ENCODE measurements at regions not wholly inside any gene's neighbourhood (a gene's known extent, or its start where the extent isn't known, plus 50 kb on each side); places are given as distances from the start of the nearest gene placed in this dataset.

- H3K4me1 Mint-ChIP-seq (ENCODE audit: low read depth): no peaks in the 10 kb centered on the region
- no peak overlapping the region for H3K4me3 Mint-ChIP-seq
- peaks cover 8% of the 10 kb centered on the region for H3K27me3 Mint-ChIP-seq (ENCODE audit: insufficient read depth)
These were observed 61.2 kb downstream of the VIP start for GRCh38 chr6:152811785-152812184.

GRCh38 chr6:152815230-152815872, 64.8 kb downstream of the VIP start:
- Mint-ChIP-seq H3K4me3 (no peak overlapping the region), H3K36me3 (ENCODE audit: low read depth) (no peaks in the 10 kb centered on the region), H3K27ac (no peak overlapping the region), H3K27me3 (ENCODE audit: insufficient read depth) (peaks cover 8% of the 10 kb centered on the region), H3K9me3 (no peaks in the 10 kb centered on the region), H3K4me1 (ENCODE audit: low read depth) (no peaks in the 10 kb centered on the region)
- TF ChIP-seq CTCF (IDR thresholded peaks at IDR 0.05): no peak
- no peak for DNase-seq

More at GRCh38 chr6:152811785-152812184, 61.2 kb downstream of the VIP start:
- Mint-ChIP-seq H3K9me3 (no peaks in the 10 kb centered on the region), H3K27ac (no peak overlapping the region), H3K36me3 (ENCODE audit: low read depth) (no peaks in the 10 kb centered on the region)
- TF ChIP-seq CTCF (IDR thresholded peaks at IDR 0.05): no peak
- no peak for DNase-seq

GRCh38 chr6:152816055-152816454, 65.5 kb downstream of the VIP start:
- no peak for DNase-seq
- no peaks in the 10 kb centered on the region for H3K9me3 Mint-ChIP-seq
- H3K4me3 Mint-ChIP-seq: no peak overlapping the region
- peaks cover 8% of the 10 kb centered on the region for H3K27me3 Mint-ChIP-seq (ENCODE audit: insufficient read depth)
- TF ChIP-seq CTCF (IDR thresholded peaks at IDR 0.05): no peak
- H3K36me3 Mint-ChIP-seq (ENCODE audit: low read depth): no peaks in the 10 kb centered on the region
- no peaks in the 10 kb centered on the region for H3K4me1 Mint-ChIP-seq (ENCODE audit: low read depth)
- no peak overlapping the region for H3K27ac Mint-ChIP-seq

- Mint-ChIP-seq H3K27me3 (ENCODE audit: insufficient read depth) (peaks cover 2% of the 10 kb centered on the region; the same call in 1 of the 2 replicates), H3K36me3 (ENCODE audit: low read depth) (no peaks in the 10 kb centered on the region), H3K4me1 (ENCODE audit: low read depth) (0 out of 2 replicates have a peak, but pooled peaks cover 4% of the 10 kb centered on the region), H3K27ac (no peak overlapping the region), H3K4me3 (no peak overlapping the region), H3K9me3 (no peaks in the 10 kb centered on the region)
- TF ChIP-seq CTCF (IDR thresholded peaks at IDR 0.05): no peak
- DNase-seq: no peak
These were observed 70.9 kb downstream of the VIP start for GRCh38 chr6:152821525-152821924.

- Mint-ChIP-seq H3K4me1 (ENCODE audit: low read depth) (0 out of 2 replicates have a peak, but pooled peaks cover 4% of the 10 kb centered on the region), H3K27ac (no peak overlapping the region), H3K9me3 (no peaks in the 10 kb centered on the region), H3K36me3 (ENCODE audit: low read depth) (no peaks in the 10 kb centered on the region), H3K4me3 (no peak overlapping the region), H3K27me3 (ENCODE audit: insufficient read depth) (no peaks in the 10 kb centered on the region)
- no peak for TF ChIP-seq CTCF (IDR thresholded peaks at IDR 0.05)
- no peak for DNase-seq
These were observed 74.1 kb downstream of the VIP start for GRCh38 chr6:152824666-152825065.
